ENCODE measurements at regions not wholly inside any gene's neighbourhood (a gene's known extent, or its start where the extent isn't known, plus 50 kb on each side); places are given as distances from the start of the nearest gene placed in this dataset.

DNA sequence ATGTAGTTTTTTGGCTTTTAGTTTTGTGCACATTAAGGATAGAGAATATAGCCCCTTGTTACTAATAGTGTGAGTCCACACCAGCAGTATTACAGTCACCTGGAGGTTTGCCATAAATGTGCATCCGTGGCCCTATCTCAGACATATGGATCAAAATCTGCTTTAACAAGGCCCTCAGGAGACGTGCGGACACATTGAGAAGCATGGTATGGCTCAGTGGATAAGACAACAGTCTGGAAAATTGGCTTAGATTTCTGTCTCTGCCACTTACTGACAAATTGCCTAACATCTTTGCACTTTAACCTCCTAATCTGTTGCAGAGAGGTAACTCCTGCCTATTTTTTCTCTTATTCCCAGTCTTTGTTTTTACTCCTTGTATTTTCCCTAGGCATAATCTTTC lies 307.2 kb upstream of the DLGAP1 start:
- Histone ChIP-seq H4K20me1 (ENCODE audit: insufficient read depth) (no peaks in the 10 kb centered on the region), H3F3A (ENCODE audit: insufficient read depth, low read length, poor library complexity, severe bottlenecking) (no peaks in the 10 kb centered on the region), H3K27ac (ENCODE audit: low read length) (no peak overlapping the region), H3K9me2 (ENCODE audit: insufficient read depth, low read length) (no peaks in the 10 kb centered on the region), H2AFZ (ENCODE audit: low read depth, low read length) (no peak overlapping the region), H3K9ac (ENCODE audit: low read length) (no peak overlapping the region), H3K4me2 (ENCODE audit: low read length) (no peak overlapping the region), H3K79me2 (replicated peaks; ENCODE audit: insufficient read depth, low read length) (no peaks in the 10 kb centered on the region), H3K9me3 (ENCODE audit: low read length) (no peaks in the 10 kb centered on the region), H3K4me3 (ENCODE audit: low read length) (no peak overlapping the region), H3K36me3 (ENCODE audit: insufficient read depth, low read length) (no peaks in the 10 kb centered on the region), H3K27me3 (ENCODE audit: insufficient read depth, low read depth, low read length) (no peaks in the 10 kb centered on the region)
- TF ChIP-seq RAD21 (conservative IDR thresholded peaks at IDR 0.05): no peak
- TF ChIP-seq SMC3 (conservative IDR thresholded peaks at IDR 0.05; ENCODE audit: poor library complexity): no peak
- TF ChIP-seq TAF1 (IDR thresholded peaks at IDR 0.05; ENCODE audit: low read depth): no peak
- no peak for TF ChIP-seq POLR2AphosphoS5 (IDR thresholded peaks at IDR 0.05)
- TF ChIP-seq MXI1 (conservative IDR thresholded peaks at IDR 0.05; ENCODE audit: poor library complexity, severe bottlenecking): no peak
- no peak for TF ChIP-seq CTCF (IDR thresholded peaks at IDR 0.05; ENCODE audit: poor library complexity, severe bottlenecking)
- TF ChIP-seq, protein P1, sequence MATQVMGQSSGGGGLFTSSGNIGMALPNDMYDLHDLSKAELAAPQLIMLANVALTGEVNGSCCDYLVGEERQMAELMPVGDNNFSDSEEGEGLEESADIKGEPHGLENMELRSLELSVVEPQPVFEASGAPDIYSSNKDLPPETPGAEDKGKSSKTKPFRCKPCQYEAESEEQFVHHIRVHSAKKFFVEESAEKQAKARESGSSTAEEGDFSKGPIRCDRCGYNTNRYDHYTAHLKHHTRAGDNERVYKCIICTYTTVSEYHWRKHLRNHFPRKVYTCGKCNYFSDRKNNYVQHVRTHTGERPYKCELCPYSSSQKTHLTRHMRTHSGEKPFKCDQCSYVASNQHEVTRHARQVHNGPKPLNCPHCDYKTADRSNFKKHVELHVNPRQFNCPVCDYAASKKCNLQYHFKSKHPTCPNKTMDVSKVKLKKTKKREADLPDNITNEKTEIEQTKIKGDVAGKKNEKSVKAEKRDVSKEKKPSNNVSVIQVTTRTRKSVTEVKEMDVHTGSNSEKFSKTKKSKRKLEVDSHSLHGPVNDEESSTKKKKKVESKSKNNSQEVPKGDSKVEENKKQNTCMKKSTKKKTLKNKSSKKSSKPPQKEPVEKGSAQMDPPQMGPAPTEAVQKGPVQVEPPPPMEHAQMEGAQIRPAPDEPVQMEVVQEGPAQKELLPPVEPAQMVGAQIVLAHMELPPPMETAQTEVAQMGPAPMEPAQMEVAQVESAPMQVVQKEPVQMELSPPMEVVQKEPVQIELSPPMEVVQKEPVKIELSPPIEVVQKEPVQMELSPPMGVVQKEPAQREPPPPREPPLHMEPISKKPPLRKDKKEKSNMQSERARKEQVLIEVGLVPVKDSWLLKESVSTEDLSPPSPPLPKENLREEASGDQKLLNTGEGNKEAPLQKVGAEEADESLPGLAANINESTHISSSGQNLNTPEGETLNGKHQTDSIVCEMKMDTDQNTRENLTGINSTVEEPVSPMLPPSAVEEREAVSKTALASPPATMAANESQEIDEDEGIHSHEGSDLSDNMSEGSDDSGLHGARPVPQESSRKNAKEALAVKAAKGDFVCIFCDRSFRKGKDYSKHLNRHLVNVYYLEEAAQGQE (IDR thresholded peaks at IDR 0.05; ENCODE audit: borderline replicate concordance): no peak
- TF ChIP-seq EP300 (conservative IDR thresholded peaks at IDR 0.05; ENCODE audit: poor library complexity, severe bottlenecking): no peak
- no peak for TF ChIP-seq EZH2 (IDR thresholded peaks at IDR 0.05; ENCODE audit: borderline replicate concordance, insufficient read depth, low read length, poor library complexity, severe bottlenecking)

- Histone ChIP-seq H3K9me2 (ENCODE audit: insufficient read depth, low read length) (no peaks in the 10 kb centered on the region), H3K9ac (ENCODE audit: low read length) (no peak overlapping the region), H4K20me1 (ENCODE audit: insufficient read depth) (no peaks in the 10 kb centered on the region), H3K79me2 (replicated peaks; ENCODE audit: insufficient read depth, low read length) (no peaks in the 10 kb centered on the region), H3K9me3 (ENCODE audit: low read length) (no peaks in the 10 kb centered on the region), H3K27ac (ENCODE audit: low read length) (no peak overlapping the region), H2AFZ (ENCODE audit: low read depth, low read length) (no peak overlapping the region), H3K4me3 (ENCODE audit: low read length) (no peak overlapping the region), H3K36me3 (ENCODE audit: insufficient read depth, low read length) (no peaks in the 10 kb centered on the region), H3K27me3 (ENCODE audit: insufficient read depth, low read depth, low read length) (no peaks in the 10 kb centered on the region), H3F3A (ENCODE audit: insufficient read depth, low read length, poor library complexity, severe bottlenecking) (no peaks in the 10 kb centered on the region), H3K4me2 (ENCODE audit: low read length) (no peak overlapping the region)
- TF ChIP-seq EZH2 (IDR thresholded peaks at IDR 0.05; ENCODE audit: borderline replicate concordance, insufficient read depth, low read length, poor library complexity, severe bottlenecking): no peak
- TF ChIP-seq, protein P1 (IDR thresholded peaks at IDR 0.05; ENCODE audit: borderline replicate concordance): no peak
- no peak for TF ChIP-seq RAD21 (conservative IDR thresholded peaks at IDR 0.05)
- no peak for TF ChIP-seq EP300 (conservative IDR thresholded peaks at IDR 0.05; ENCODE audit: poor library complexity, severe bottlenecking)
- TF ChIP-seq CTCF (IDR thresholded peaks at IDR 0.05; ENCODE audit: poor library complexity, severe bottlenecking): no peak
- no peak for TF ChIP-seq MXI1 (conservative IDR thresholded peaks at IDR 0.05; ENCODE audit: poor library complexity, severe bottlenecking)
- no peak for TF ChIP-seq POLR2AphosphoS5 (IDR thresholded peaks at IDR 0.05)
- no peak for TF ChIP-seq SMC3 (conservative IDR thresholded peaks at IDR 0.05; ENCODE audit: poor library complexity)
- no peak for TF ChIP-seq TAF1 (IDR thresholded peaks at IDR 0.05; ENCODE audit: low read depth)
Observed at GRCh38 chr18:4758980-4759379, 303.9 kb upstream of the DLGAP1 start.

Data from neural cell (in vitro differentiated cells).